ENCODE measurements at regions not wholly inside any gene's neighbourhood (a gene's known extent, or its start where the extent isn't known, plus 50 kb on each side); places are given as distances from the start of the nearest gene placed in this dataset.
"Not testable (repeated sequence)": the region's sequence is repeated elsewhere in the genome, so short reads cannot be mapped to it uniquely, and the experiment has no call there.

DNA sequence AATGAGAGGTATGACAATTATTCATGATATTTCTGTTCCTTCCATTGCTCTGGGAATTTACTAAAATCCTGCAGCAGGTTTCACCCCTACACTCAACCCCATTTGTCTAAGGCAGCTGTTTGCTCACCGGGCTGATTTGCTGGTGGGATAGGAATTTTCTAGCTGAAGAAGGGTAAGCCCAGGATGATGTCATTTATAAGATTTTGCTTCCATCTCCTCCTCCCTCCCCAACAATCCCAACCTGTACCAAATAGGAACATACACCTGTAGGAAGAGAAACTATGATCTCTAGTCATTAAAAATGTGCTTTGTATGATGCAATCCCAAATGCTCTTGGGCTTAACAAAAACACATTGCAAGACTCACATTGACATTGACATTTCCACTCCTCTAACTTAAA, 247.2 kb downstream of the BCL2L11 start:
- H3K4me3 Mint-ChIP-seq, POLR2A ChIA-PET: not testable (repeated sequence)

DNA sequence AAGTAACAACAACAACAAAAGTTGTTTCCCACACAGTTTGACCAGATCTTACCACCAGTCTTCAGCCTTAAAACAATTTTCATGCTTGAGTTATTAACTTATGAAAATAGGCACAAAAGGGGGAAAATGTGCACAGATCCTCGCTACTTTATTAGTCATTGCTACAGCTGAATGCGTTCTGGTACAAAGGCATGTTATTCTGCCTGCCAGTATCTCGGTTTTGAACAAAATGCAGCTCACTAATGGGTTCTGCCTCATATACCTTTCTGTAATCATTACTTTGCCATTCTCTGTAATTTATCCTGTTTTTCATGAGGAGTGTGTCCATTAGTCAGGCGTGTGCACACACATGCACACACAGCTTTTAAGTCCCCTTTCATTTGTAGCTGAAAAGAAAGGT, 247.6 kb downstream of the BCL2L11 start:
- H3K27ac Mint-ChIP-seq; CTCF ChIA-PET; H3K9me3 Mint-ChIP-seq (ENCODE audit: insufficient read depth); H3K4me1 Mint-ChIP-seq (ENCODE audit: low read depth); H3K4me3 Mint-ChIP-seq; DNase-seq; ATAC-seq; H3K27me3 Mint-ChIP-seq (ENCODE audit: low read depth); POLR2A ChIA-PET; H3K36me3 Mint-ChIP-seq (ENCODE audit: low read depth): not testable (repeated sequence)

More for the DNA sequence above, 247.2 kb downstream of the BCL2L11 start:
- ATAC-seq; DNase-seq; CTCF ChIA-PET; H3K27me3 Mint-ChIP-seq (ENCODE audit: low read depth); H3K4me1 Mint-ChIP-seq (ENCODE audit: low read depth); H3K36me3 Mint-ChIP-seq (ENCODE audit: low read depth); H3K27ac Mint-ChIP-seq; H3K9me3 Mint-ChIP-seq (ENCODE audit: insufficient read depth): not testable (repeated sequence)

DNA sequence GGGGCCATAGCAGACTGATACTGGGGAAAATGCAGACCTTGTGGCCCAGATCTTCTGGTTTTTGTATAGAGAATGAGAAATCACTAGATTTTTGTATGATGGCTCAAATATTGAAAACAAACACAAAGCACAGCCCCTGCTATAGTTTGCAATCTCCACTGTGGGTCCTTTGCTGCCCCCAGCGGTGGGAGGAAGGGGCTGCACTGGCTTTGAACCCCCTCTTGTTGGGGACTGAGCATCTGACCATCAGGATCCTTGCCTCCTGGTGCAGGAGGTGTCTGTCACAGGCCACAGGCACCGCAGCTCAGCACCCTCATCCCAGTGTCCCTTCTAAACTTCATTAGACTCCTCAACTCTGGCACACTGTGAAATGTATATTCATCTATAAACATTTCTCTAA, 252.3 kb downstream of the BCL2L11 start:
- CTCF ChIA-PET; H3K4me3 Mint-ChIP-seq; H3K36me3 Mint-ChIP-seq (ENCODE audit: low read depth); H3K9me3 Mint-ChIP-seq (ENCODE audit: insufficient read depth); POLR2A ChIA-PET; ATAC-seq; H3K27ac Mint-ChIP-seq; DNase-seq; H3K4me1 Mint-ChIP-seq (ENCODE audit: low read depth); H3K27me3 Mint-ChIP-seq (ENCODE audit: low read depth): not testable (repeated sequence)

DNA sequence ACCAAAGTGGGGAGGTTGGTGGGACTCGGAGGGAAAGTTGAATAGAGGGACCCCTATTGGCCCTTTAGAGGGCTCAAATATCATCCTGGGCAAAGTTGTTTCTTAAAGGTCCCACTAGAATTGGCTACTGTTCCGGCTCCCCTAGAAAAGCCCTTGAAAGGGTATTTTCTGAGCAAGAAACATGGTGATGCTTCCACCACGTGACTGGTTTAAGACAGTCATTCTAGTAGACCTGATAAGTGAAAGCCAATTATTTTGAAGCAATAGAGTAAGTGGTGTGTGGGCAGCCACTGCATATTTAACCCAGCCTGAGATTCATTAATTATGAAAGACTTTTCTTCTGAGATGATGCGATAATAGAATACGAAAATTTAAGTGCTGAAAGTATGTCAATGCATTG, 253.3 kb downstream of the BCL2L11 start:
- DNase-seq; H3K4me3 Mint-ChIP-seq; H3K27me3 Mint-ChIP-seq (ENCODE audit: low read depth); POLR2A ChIA-PET; H3K27ac Mint-ChIP-seq; H3K4me1 Mint-ChIP-seq (ENCODE audit: low read depth); CTCF ChIA-PET; H3K9me3 Mint-ChIP-seq (ENCODE audit: insufficient read depth); H3K36me3 Mint-ChIP-seq (ENCODE audit: low read depth); ATAC-seq: not testable (repeated sequence)

DNA sequence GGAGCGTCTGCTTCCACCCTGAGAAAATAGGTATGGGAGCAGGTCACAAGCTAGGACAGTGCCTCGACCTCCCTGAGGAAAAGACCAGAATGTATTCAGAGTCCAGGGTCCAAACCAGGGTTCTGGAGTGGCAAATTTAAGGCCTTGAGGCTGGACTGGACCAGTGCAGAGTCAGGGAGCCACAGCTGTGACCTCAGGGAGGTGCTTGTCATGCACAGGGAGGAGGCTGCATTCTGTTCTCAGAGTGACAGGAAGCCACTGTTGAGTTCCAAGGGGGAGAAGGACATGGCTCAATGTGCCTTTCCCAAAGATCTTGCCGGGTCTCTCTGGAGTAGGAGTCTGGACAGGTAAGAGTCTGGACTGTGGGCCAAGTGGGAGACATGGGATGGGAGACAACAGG, 254.0 kb downstream of the BCL2L11 start:
- H3K27ac Mint-ChIP-seq; DNase-seq; H3K4me3 Mint-ChIP-seq; CTCF ChIA-PET; H3K9me3 Mint-ChIP-seq (ENCODE audit: insufficient read depth); H3K36me3 Mint-ChIP-seq (ENCODE audit: low read depth); POLR2A ChIA-PET; H3K27me3 Mint-ChIP-seq (ENCODE audit: low read depth); H3K4me1 Mint-ChIP-seq (ENCODE audit: low read depth): not testable (repeated sequence)
- ATAC-seq: peak; percentile 37

DNA sequence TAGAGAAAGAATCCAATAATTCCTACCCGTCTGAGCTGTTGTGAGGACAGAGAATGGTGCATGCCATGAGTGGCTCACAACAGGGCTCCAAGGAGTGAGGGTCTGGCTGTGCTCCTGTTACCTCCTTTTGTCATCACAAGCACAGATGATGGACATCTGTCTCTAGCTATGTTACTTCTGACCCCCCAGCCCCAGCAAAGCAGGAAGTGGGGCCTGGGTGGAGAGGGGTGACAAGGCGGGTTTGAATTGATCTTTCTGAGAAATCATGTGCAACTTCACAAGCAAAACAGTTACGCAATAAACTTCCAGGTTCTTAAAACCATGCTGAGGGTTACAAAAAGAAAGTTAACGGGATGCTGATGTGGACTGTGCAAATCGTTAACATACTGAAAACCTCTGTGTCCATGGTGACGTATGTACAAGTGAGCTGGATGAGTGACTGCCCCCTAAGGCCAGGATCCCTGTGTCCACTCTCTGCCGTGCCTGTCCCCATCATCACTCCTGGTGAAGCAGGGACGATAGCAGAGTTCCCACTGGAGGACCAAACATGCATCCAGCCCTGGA, 254.7 kb downstream of the BCL2L11 start:
- H3K27ac Mint-ChIP-seq; H3K27me3 Mint-ChIP-seq (ENCODE audit: low read depth); DNase-seq; POLR2A ChIA-PET; H3K4me1 Mint-ChIP-seq (ENCODE audit: low read depth); ATAC-seq; CTCF ChIA-PET; H3K9me3 Mint-ChIP-seq (ENCODE audit: insufficient read depth); H3K36me3 Mint-ChIP-seq (ENCODE audit: low read depth); H3K4me3 Mint-ChIP-seq: not testable (repeated sequence)

DNA sequence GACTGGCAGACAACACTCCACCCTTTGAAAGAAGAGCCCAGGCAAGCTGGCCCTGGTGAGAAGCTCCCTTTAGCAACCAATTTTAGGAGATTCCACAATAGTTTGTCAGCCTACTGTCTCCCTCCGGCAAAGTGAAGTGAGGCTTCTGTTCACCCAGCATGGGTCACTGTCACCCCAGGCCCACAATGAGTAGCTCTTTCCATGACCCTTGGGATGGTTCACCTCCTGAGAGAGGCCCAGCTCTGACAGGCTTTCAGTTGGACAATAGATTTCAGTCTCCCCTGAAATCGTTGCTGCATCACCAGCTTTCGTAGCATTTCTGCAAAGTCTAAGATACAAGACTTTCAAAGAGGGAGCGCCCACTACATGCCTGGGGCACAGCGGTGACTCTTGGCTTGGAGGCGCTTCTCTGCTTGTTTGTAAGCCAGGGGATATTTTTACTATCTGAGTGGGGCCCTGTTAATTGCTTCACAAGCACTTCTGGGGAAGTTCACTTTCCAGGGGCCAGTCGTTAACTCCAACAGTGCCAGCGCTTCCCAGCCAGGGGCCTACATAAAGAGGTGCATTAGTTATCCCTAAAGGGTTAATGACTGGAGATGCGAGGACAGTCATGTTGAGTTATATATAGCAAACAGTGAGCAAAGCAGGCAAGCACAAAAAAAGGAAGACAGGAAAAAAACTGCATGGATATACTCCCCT, 255.7 kb downstream of the BCL2L11 start:
- POLR2A ChIA-PET; H3K27me3 Mint-ChIP-seq (ENCODE audit: low read depth); H3K4me3 Mint-ChIP-seq; CTCF ChIA-PET; ATAC-seq; H3K36me3 Mint-ChIP-seq (ENCODE audit: low read depth); H3K9me3 Mint-ChIP-seq (ENCODE audit: insufficient read depth); H3K27ac Mint-ChIP-seq; DNase-seq: not testable (repeated sequence)
- peaks cover 13% of the 10 kb centered on the region for H3K4me1 Mint-ChIP-seq (ENCODE audit: low read depth)

DNA sequence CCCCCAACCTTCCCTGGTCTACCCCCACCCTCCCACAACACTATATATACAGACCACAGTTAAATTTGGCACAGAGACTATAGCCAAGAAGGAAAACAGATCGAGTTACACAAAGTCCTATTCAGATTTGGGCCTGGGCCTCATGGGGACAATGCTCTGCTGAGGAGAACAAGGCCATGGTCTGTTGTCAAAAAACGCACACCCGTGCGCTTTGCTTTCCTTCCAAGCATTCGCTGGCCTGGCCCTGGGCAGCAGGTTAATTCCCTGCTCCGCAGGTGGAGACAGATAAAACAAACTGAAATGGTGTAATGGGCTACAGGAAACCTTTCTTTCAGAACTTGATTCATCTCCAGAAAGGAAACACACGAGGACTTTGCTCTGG, 256.2 kb downstream of the BCL2L11 start:
- H3K9me3 Mint-ChIP-seq (ENCODE audit: insufficient read depth); POLR2A ChIA-PET; H3K27me3 Mint-ChIP-seq (ENCODE audit: low read depth); CTCF ChIA-PET; ATAC-seq; DNase-seq; H3K4me3 Mint-ChIP-seq; H3K36me3 Mint-ChIP-seq (ENCODE audit: low read depth); H3K27ac Mint-ChIP-seq: not testable (repeated sequence)
- H3K4me1 Mint-ChIP-seq (ENCODE audit: low read depth): peaks cover 13% of the 10 kb centered on the region

DNA sequence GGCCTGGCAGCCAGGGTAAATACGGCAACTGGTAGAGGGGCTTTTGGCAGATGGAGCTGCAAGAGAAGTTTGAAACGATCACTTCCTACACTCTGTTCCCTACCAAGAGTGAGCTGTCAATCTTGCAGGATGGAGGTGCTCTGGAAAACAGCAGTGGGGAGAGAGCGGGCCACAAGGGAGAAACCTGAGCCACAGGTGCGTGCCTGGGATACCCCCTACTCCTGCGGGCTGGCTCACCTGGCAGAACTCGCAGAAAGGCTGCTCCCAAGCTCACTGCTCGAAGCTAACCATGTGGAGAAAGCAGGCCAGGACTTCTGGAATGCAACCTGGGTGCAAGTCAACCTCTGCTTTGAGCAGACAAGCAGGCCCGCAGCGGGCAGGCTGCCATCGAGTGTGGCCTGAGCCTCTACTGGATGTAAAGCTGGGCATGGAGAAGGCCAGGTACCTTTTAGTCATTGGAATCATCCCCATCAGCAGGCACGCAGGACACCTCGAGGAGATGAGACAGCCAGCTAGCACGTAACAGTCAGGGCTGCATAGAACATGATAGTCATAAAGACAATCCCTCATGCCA, 256.8 kb downstream of the BCL2L11 start:
- H3K4me3 Mint-ChIP-seq; DNase-seq; H3K9me3 Mint-ChIP-seq (ENCODE audit: insufficient read depth); CTCF ChIA-PET; H3K27me3 Mint-ChIP-seq (ENCODE audit: low read depth); ATAC-seq; POLR2A ChIA-PET; H3K27ac Mint-ChIP-seq; H3K36me3 Mint-ChIP-seq (ENCODE audit: low read depth): not testable (repeated sequence)
- H3K4me1 Mint-ChIP-seq (ENCODE audit: low read depth): peaks cover 13% of the 10 kb centered on the region

DNA sequence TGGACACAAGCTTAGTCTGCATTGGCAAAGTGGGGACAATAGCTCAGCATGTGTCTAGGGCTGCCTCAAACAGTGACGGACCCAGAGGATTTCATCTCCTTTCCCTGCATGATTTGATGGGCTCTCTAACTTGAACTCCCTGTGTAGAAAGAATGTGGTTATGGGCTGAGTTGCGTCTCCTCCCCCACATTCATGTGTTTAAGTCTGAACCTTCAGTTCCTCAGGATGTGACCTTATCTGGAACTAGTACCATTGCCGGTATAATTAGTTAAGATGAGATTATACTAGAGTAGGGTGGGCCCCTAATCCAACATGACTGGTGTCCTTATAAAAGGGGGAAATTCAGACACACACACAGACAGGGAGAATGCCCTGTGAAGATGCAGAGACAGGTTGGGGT, 257.6 kb downstream of the BCL2L11 start:
- peak; percentile 14 for ATAC-seq
- POLR2A ChIA-PET; H3K9me3 Mint-ChIP-seq (ENCODE audit: insufficient read depth); H3K27me3 Mint-ChIP-seq (ENCODE audit: low read depth); H3K4me3 Mint-ChIP-seq; CTCF ChIA-PET; H3K36me3 Mint-ChIP-seq (ENCODE audit: low read depth); H3K27ac Mint-ChIP-seq; DNase-seq: not testable (repeated sequence)
- peaks cover 13% of the 10 kb centered on the region for H3K4me1 Mint-ChIP-seq (ENCODE audit: low read depth)

DNA sequence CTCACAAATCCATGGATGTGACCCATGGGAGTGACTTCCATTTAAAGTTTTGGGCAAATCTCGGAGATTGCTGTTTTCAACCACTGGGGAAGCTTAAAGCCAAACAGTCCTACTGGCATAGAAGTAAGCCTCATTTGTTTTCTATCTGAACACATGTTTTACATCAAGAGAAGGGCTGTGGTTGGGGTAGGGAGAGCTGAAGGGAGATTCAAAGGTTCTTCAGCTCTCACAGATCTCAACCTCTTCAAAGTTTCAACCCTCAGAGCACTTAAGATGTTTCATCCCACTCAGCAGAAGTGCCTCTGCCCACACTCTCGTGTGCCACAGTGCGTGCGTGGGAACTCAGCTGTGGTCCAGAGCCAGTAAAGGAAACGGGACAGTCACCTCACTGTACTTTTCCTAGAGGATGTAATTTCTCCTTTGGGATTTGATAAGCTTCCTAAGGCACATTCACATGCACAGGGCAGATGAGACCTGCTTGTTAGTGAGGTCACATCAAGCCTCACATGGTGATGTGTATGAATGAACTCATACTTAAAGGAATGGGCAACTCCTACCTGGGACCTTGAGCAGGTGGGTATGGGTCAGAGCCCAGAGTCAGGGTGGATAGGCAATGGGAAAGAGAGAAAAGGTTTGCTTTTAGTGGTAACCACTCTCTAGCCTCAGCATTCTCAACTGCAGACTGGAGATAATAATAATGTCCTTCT, 260.2 kb downstream of the BCL2L11 start:
- DNase-seq; H3K4me3 Mint-ChIP-seq; CTCF ChIA-PET; H3K27ac Mint-ChIP-seq; POLR2A ChIA-PET; H3K27me3 Mint-ChIP-seq (ENCODE audit: low read depth); H3K36me3 Mint-ChIP-seq (ENCODE audit: low read depth); H3K4me1 Mint-ChIP-seq (ENCODE audit: low read depth); H3K9me3 Mint-ChIP-seq (ENCODE audit: insufficient read depth): not testable (repeated sequence)
- peak; percentile 58 for ATAC-seq

DNA sequence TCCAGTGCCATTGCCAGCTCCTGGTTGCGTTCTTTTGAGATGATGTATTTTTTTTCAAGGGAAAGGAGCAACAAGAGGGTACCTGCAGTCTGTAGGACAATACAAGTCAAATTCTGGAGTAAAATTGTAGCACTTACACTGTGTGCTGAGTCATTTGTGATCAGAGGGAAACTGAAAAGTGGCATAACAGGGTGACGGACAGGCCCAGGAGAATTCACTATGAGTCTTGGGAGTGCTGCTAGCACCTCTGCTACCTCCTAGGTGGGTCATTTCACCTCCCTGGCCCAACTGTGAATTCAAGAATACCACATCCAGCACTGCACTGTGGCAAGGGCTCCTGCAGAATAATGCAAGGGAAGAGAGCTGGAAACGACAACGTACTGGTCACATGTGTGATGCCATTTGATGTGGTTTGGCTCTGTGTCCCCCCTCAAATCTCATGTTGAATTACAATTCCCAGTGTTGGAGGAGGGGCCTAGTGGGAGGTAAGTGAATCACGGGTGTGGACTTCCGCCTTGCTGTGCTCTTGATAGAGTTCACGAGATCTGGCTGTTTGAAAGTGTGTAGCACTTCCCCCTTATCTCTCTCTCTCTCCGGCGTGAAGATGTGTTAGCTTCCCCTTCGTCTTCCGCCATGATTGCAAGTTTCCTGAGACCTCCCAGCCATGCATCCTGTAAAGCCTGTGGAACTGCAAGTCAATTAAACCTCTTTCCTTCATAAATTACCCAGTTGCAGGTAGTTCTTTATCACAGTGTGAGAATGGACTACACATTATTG, 261.0 kb downstream of the BCL2L11 start:
- H3K36me3 Mint-ChIP-seq (ENCODE audit: low read depth); DNase-seq; H3K4me1 Mint-ChIP-seq (ENCODE audit: low read depth); CTCF ChIA-PET; H3K4me3 Mint-ChIP-seq; H3K27me3 Mint-ChIP-seq (ENCODE audit: low read depth); H3K27ac Mint-ChIP-seq; POLR2A ChIA-PET; H3K9me3 Mint-ChIP-seq (ENCODE audit: insufficient read depth); ATAC-seq: not testable (repeated sequence)

Measured in activated CD8-positive, alpha-beta T cell treated with anti-CD3 and anti-CD28 coated beads, Interleukin-2, amount 10 ng/mL, durations not matched to agents 7 days and 5 days (primary cell).